Stimulated activated CD8-positive, alpha-beta memory T cell treated with anti-CD3 and anti-CD28 coated beads, Interleukin-4, amount 100 ng/mL, for 24 hours (primary cell): ENCODE measurements at regions not wholly inside any gene's neighbourhood (a gene's known extent, or its start where the extent isn't known, plus 50 kb on each side); places are given as distances from the start of the nearest gene placed in this dataset.

ENCODE experiments used
- DNase-seq: peaks from one replicate; pipeline ENCODE4 v3.0.0-alpha.2; 2020; ENCODE audit warnings: low read depth

DNA sequence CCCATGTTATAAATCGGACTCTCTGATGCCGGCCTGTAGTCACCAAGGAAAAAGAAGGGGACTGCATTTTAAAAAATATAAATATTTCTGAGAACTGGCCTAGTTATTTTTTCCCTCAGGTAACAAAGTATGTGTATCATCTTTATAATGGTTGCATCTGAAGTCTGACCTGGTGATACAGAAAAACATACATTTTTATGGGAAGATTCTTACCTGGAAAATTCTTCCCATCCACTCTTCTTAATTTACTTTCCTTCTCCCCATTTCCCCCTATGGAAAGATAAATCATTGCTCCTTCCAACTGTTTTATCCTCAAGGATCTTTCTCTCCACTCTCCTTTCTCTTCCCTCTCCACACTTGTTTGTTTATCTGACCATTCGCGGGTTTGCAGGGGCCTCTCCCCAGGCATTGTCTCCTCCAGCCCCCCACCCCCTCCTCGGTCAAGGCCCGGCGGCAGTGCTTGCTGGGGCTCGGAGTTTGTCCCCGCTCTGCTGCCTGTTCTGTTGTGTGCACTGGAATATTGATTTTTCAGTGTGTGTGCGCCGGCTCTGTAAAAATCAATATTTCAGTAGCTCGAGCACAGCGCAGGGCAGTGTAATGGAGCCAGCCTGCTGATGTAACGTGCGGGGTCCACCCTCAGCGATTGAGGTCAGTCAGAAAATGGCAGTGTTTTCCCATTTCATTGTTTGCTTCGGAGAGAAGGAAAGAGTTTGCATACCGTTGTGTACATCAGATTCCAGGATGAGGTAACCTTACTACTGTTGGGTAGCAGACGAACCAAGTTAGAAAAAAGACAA is 199.5 kb upstream of the NFE2L3 start:
- DNase-seq: no peak

- DNase-seq: no peak
Observed at GRCh38 chr7:25953859-25954258, 198.1 kb upstream of the NFE2L3 start.

GRCh38 chr7:25954395-25954794 is 197.6 kb upstream of the NFE2L3 start:
- DNase-seq: no peak

GRCh38 chr7:25959168-25959734 is 192.7 kb upstream of the NFE2L3 start:
- no peak for DNase-seq

DNA sequence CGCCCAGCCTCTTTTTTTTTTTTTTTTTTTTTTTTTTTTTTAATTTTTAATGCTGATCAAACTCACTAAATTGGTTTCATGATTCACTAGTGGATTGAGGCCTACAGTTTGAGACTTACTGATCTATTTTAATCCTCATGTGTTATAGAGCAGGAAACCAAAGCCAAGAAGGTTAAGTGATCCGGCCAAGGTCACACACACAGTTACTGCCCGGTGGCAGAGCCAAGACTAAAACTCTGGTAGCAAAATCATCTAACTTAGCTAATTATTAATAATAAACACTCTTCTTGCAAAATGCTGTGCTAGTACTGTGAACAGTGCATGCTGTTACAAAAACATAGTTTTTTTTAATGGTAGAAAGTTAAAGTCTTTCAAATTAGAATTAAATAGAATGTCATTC is 188.3 kb upstream of the NFE2L3 start:
- no peak for DNase-seq

- no peak for DNase-seq
Observed at GRCh38 chr7:25964483-25964991, 187.5 kb upstream of the NFE2L3 start.

- no peak for DNase-seq
Observed at GRCh38 chr7:25965405-25966123, 186.4 kb upstream of the NFE2L3 start.

GRCh38 chr7:25966469-25966868 is 185.5 kb upstream of the NFE2L3 start:
- no peak for DNase-seq

- no peak for DNase-seq
Observed at GRCh38 chr7:25967278-25968204, 184.5 kb upstream of the NFE2L3 start.

DNA sequence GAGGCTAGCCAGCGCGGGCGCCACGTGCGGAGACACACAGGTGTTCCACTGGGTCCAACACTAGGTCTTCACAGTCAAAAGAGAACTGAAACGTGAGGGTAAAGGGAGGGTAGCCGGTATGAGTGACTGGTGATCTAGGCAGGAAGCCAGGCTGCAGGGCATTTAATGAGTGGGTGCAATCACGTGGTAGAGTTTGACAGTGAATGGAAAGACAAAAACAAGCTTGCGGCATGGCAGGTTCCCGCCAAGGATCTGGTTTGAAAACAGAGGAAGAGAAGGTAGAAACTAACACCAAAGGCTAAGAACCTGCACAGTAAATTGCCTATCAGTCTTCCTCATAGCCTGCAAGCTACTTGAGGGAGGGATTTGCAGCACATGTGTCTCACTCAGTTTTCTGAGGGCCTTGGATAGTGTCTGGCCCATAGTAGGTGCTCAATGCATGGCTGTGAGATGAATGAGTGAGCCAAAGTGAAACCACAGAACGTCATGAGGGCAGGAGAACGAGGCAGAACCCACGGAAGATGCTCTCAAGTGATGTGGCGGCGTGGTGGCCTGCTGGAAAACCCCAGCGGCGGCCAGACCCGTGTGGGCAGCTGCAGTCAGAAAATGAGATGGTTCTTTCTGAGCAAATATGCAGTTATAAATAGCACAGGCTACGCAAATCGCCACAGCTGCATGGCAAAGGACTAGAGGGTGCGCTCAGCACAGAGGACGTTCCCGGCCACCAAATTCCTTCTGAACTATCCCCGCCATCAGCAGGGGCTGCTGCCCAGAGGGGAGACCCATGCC is 183.6 kb upstream of the NFE2L3 start:
- DNase-seq: no peak

DNA sequence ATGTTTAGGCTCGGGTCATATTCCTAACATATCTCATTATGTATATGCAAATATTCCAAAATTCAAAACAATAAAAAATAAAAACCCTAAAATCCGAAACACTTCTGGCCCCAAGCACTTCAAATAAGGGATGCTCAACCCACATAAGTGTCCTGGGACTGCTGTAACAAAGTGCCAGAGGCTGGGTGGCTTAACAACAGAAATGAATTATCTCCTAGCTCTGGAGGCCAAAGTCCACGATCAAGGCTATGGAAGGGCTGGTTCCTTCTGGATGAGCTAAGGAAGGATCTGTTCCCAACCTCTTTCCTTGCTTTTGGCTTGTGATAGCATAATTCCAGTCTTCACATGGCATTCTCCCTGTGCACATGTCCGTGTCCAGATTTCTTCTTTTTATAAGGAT is 181.6 kb upstream of the NFE2L3 start:
- DNase-seq: no peak

DNA sequence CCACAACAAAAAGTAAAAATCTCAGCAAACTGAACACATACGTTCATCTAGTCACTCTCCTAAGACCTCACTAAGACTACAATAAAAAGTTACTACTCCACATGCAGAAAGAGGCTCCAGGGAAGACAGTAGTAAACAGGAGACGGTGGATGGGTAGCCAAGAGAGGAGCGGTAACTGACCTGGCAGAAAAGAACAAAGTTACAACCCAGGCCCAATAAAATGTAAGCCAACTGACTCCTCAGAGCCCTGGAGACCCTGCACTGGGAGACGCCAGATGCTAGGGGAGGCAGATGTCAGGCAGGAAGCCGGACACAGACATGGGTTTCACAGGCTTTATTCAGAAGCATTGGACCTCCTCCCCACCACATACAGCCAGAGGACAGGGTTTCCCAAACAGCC is 181.1 kb upstream of the NFE2L3 start:
- no peak for DNase-seq

DNA sequence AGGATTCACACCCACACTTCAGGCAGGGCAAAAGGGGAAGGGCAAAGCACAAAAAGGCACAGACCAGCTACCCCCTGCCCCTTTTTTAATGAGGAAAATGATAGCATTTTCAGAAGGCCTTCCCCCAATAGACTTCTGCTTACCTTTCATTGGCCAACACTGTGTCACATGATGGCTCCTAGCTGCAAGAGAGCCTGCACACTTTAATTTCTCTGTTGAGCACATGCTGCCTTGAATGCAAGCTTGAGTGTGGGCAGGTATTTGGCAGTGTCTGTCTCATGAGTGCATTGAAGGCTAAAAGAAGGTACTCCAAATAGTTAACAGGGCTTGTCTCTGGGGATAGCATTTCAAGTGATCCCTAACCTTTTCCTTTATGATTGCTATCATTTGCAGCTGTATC is 175.4 kb upstream of the NFE2L3 start:
- no peak for DNase-seq

DNA sequence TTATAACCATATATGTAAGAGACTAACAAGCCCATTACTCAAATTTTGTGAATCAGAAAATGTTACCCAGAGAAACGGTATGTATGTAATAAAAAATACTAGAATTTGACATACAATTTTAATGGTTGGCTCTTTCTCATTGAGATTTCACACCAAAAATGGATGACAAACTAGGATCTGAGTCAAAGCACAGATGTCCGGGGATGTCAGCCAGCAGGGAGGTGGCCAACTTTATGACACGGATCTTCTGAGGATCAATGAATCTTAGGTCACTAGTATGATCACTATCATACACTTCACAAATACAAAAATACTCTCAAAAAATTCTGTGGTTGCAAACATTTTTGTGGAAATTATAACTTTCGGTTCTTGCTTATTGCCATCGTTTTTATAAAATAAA is 173.5 kb upstream of the NFE2L3 start:
- DNase-seq: no peak

DNA sequence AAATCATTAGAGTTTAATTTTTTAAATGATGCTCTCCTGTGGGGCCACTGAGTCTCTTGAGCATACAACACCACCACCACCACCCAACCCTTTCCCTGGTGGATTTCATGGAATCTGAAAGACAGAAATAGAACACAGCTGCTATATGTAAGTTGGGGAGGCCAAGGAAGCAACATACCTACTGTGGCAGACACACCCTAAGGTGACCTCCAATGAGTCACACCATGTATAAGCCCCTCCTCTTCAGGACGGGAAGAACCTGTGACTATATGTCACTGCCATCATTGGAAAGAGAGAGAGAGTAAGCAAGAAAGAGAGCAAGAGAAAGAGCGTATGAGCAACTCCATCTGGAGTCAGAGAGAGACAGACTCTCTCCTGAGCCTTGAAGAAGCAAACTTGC is 172.4 kb upstream of the NFE2L3 start:
- DNase-seq: no peak

DNA sequence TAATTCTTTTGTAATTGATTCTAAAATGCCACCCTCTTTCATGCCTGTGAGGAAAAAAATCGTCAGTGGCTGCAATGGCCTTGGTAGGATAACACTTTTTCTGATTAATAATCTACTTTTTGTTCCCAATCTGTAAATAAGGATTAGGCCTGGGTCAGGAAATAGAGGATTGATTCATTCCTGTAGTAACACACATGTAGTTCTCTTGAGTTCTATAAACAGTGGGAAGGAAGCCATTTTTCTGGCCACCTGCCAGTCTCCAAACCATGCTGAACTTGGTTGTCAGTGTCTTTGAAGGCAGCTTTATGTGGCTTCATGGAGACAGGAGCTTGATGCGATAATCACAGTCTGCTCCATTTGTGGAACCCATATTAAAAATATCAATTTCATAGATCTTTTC is 169.3 kb upstream of the NFE2L3 start:
- no peak for DNase-seq

- no peak for DNase-seq
Observed at GRCh38 chr7:25985196-25985595, 166.8 kb upstream of the NFE2L3 start.

DNA sequence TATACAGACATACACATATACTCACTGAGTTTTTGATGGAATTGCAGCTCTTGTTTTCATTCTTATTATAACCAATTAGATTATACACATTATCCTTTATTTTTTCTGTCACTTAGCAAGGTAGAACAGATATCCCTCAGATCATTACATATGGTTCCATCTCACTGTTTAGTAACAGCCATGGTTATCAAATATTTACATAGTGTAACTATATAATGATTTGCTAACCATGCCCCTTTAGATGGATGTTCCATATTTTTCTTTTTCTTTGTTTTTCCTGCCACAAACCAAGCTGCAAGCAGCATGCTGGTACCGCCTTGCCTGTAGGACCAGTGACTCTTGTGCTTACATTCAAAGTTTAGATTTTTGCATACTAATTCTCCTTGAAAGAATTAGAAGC is 163.4 kb upstream of the NFE2L3 start:
- no peak for DNase-seq

- no peak for DNase-seq
Observed at GRCh38 chr7:25989140-25989705, 162.8 kb upstream of the NFE2L3 start.

- no peak for DNase-seq
Observed at GRCh38 chr7:25994433-25994994, 157.5 kb upstream of the NFE2L3 start.

DNA sequence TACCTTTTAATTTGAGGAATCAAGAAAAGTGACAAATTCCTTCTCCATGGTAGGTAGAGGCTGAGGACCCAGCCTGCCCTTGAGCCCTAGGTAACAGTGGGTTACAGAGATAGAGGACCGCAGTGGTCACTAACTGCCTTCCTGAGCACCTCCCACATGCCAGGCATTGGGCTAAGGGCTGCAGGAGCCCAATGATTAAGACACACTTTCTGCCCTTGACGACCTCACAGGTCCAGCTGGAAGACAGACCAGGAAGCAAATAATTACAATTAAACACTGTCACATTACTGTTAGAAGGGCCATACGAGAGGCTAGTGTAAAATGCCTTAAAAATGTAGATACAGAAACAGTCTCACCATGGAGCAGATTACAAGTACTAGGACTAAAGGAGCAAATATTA is 156.8 kb upstream of the NFE2L3 start:
- no peak for DNase-seq
